ENCODE measurements at regions not wholly inside any gene's neighbourhood (a gene's known extent, or its start where the extent isn't known, plus 50 kb on each side); places are given as distances from the start of the nearest gene placed in this dataset.

DNA sequence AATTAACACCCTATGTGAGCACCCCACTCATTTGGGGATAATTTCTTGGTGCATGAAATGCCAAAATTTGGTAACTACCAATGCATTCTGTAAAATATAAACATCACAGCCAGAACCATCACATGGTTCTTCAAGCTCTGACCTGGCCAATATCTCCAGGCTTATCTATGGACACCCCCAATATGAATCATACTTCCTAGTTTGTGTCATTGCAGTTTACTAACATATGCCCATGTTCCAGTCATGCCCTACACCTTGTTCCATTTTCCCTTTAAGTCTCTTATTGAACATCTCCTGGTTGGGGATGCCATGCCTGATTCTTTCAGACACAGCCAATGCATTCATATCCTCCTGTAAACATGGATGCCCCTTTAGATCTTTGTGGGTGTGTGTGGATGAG, 572.8 kb upstream of the BTBD3 start:
- peaks cover 4% of the 10 kb centered on the region for H3K9me3 Mint-ChIP-seq

DNA sequence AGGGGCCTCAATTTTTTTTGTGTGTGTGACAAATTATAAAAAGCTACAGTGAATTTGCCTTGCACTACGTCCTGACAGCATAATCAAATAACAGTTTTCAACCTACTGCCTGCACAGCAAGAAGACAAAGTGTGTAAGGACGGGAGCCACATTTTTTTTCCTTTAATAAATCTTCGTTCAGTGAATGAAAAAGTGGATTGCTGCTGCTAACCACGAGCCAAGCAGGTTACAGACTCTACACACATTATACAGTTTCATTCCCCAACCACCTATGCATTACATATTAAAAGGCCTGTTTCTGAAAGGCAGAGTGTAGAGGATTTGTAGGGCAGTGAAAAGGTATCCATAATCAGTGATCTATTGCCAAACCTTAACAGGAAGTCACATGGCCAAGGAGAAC, 570.0 kb upstream of the BTBD3 start:
- DNase-seq (ENCODE audit: low spot score), result no peak
- Mint-ChIP-seq H3K4me3 (no peak overlapping the region), H3K27me3 (ENCODE audit: insufficient read depth) (no peaks in the 10 kb centered on the region), H3K36me3 (ENCODE audit: low read depth) (no peaks in the 10 kb centered on the region), H3K27ac (no peak overlapping the region), H3K4me1 (ENCODE audit: low read depth) (no peaks in the 10 kb centered on the region), H3K9me3 (peaks cover 4% of the 10 kb centered on the region)
- intact Hi-C loops (cut with micrococcal nuclease), result no loop called here

More for the DNA sequence above, 572.8 kb upstream of the BTBD3 start:
- Mint-ChIP-seq H3K27ac (no peak overlapping the region), H3K4me3 (no peak overlapping the region), H3K36me3 (ENCODE audit: low read depth) (no peaks in the 10 kb centered on the region), H3K4me1 (ENCODE audit: low read depth) (no peaks in the 10 kb centered on the region), H3K27me3 (ENCODE audit: insufficient read depth) (no peaks in the 10 kb centered on the region)
- DNase-seq (ENCODE audit: low spot score), result no peak
- intact Hi-C loops (cut with micrococcal nuclease), result no loop called here

DNA sequence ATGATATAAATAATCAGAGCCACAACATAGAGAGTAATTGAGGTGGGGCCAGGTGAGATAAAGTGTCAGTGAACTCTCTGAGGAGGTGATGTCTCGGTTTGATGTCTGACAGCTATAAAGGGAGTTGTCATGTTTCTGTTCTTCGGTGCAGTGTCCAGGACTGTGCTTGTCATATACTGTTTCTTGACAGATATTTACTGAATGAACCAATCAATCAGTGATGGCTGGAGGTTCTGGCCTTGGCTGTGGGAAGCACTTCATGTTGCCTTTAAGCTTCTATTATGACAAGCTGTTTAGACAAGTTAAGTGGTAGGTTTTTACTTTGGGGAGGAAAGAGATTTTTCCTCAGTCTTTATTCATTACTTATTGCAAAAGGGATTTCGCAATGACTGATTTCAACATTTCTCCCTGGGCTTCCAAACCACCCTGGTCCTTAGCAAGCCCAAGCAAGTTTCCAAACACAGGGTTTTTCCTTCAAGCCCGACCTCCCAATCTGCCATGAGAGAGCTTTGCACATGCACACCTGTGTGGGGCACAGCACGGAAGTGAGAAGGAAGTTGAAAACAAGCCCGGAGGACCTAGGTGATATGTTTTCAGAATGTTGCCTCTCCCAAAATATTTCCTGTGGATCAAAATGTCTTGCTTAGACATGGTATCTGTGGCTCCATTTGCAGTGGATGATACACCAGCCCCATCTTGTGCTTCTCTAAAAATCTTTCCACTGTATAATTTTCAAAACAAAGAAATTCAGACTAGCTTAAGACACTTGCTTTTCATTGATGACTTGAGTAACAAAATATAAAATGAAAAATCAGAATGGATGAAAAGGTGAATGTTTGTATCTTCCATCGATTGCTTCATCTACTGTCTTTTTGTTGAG, 567.3 kb upstream of the BTBD3 start:
- Mint-ChIP-seq H3K4me1 (ENCODE audit: low read depth) (no peaks in the 10 kb centered on the region), H3K27me3 (ENCODE audit: insufficient read depth) (no peaks in the 10 kb centered on the region), H3K27ac (no peak overlapping the region), H3K36me3 (ENCODE audit: low read depth) (no peaks in the 10 kb centered on the region), H3K9me3 (peaks cover 7% of the 10 kb centered on the region), H3K4me3 (no peak overlapping the region)
- intact Hi-C loops (cut with micrococcal nuclease), result no loop called here
- DNase-seq (ENCODE audit: low spot score), result no peak

DNA sequence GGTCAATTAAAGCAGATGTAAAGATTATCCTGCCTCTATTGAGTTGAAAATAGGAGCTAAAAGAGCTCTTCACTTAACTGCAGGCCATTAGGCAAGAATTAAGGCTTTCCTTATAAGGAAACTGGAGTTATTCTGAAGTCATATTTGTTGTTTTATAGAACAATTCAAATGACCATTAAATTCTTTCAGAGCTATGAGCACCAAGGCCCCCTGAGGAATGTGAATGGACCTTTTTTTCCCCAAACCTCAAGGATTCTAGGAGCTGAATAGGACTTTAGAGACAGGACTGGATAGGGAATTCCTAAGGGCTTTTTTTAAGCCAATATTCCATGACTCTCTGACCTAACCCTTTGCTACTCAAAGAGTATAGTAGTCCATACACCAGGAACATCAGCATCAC, 565.7 kb upstream of the BTBD3 start:
- no peak for DNase-seq (ENCODE audit: low spot score)
- H3K36me3 Mint-ChIP-seq (ENCODE audit: low read depth), result no peaks in the 10 kb centered on the region
- H3K4me1 Mint-ChIP-seq (ENCODE audit: low read depth), result no peaks in the 10 kb centered on the region
- intact Hi-C loops (cut with micrococcal nuclease), result no loop called here
- H3K9me3 Mint-ChIP-seq, result peaks cover 11% of the 10 kb centered on the region
- H3K4me3 Mint-ChIP-seq, result no peak overlapping the region
- no peak overlapping the region for H3K27ac Mint-ChIP-seq
- no peaks in the 10 kb centered on the region for H3K27me3 Mint-ChIP-seq (ENCODE audit: insufficient read depth)

DNA sequence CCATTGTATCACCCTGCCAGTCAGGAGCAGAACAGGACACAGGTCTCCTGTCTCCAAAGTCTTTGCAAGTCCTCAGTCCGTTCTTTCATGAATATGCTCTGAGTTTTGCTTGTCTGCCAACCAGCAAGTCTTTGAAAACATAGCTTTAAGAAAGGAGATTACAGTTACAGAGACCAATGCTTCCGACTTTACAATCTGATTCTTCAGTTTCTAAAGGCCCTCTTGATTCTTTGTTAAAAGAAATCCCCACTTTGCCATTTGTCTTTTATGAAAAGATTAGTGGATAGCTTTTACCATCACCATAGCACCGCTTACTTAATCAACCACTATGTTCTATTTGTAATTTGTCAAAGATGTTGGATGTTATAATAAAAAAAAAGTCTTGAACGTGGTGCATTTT, 562.8 kb upstream of the BTBD3 start:
- Mint-ChIP-seq H3K27me3 (ENCODE audit: insufficient read depth) (no peaks in the 10 kb centered on the region), H3K27ac (no peak overlapping the region), H3K36me3 (ENCODE audit: low read depth) (no peaks in the 10 kb centered on the region), H3K9me3 (peaks cover 7% of the 10 kb centered on the region), H3K4me1 (ENCODE audit: low read depth) (no peaks in the 10 kb centered on the region), H3K4me3 (no peak overlapping the region)
- DNase-seq (ENCODE audit: low spot score), result no peak
- intact Hi-C loops (cut with micrococcal nuclease), result no loop called here

DNA sequence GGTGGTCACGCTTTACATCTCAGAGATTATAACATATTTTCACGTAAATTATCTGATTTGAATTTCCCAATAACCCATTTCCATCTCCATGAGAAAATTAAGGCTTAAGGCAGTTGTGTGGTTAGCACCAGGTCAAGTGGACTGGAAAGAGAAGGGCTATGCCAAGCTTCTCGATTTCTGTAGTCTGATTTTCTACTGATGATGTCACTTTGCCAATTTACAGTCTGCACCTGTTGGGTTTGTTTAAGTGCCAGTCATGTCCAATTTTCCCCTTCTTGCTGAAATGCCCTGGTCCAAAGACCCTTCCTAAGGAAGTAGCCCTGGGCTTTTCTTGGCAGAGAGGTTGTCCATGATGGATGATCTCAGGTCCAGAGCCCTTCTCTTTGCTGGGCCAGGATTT, 562.3 kb upstream of the BTBD3 start:
- Mint-ChIP-seq H3K4me1 (ENCODE audit: low read depth) (no peaks in the 10 kb centered on the region), H3K27me3 (ENCODE audit: insufficient read depth) (no peaks in the 10 kb centered on the region), H3K36me3 (ENCODE audit: low read depth) (no peaks in the 10 kb centered on the region), H3K27ac (no peak overlapping the region), H3K4me3 (no peak overlapping the region), H3K9me3 (peaks cover 7% of the 10 kb centered on the region)
- DNase-seq (ENCODE audit: low spot score), result no peak
- intact Hi-C loops (cut with micrococcal nuclease), result no loop called here

DNA sequence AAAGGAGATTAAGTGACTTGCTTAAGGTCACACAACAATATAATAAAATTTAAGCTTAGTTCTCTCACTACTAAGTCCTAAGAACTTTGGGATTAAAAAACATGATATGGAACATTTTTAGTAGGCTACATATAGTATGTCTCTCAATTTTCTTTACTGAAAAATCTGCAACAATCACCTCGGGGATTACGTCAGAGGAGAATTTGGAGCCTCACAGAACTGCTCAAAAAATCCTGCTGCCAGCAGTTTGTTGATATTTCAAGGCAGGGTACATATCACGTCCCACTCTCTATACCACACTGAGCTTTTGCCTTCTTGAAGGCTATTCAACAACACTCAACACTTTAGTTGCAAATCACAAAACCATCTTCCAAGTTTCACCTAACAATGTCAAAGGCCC, 561.6 kb upstream of the BTBD3 start:
- Mint-ChIP-seq H3K36me3 (ENCODE audit: low read depth) (no peaks in the 10 kb centered on the region), H3K4me1 (ENCODE audit: low read depth) (no peaks in the 10 kb centered on the region), H3K27ac (no peak overlapping the region), H3K4me3 (no peak overlapping the region), H3K9me3 (peaks cover 7% of the 10 kb centered on the region), H3K27me3 (ENCODE audit: insufficient read depth) (no peaks in the 10 kb centered on the region)
- DNase-seq (ENCODE audit: low spot score), result no peak
- intact Hi-C loops (cut with micrococcal nuclease), result no loop called here

DNA sequence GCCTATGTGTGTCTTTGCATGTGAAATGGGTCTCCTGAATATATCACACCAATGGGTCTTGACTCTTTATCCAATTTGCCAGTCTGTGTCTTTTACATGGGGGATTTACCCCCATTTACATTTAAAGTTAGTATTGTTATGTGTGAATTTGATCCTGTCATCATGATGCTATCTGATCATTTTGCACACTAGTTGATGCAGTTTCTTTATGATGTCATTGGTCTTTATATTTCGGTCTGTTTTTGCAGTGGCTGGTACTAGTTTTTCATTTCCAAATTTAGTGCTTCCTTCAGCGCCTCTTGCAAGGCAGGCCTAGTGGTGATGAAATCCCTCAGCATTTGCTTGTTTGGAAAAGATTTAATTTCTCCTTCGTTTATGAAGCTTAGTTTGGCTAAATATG, 555.2 kb upstream of the BTBD3 start:
- no peak for DNase-seq (ENCODE audit: low spot score)
- intact Hi-C loops (cut with micrococcal nuclease), result no loop called here
- Mint-ChIP-seq H3K9me3 (peaks cover 4% of the 10 kb centered on the region), H3K36me3 (ENCODE audit: low read depth) (no peaks in the 10 kb centered on the region), H3K4me3 (no peak overlapping the region), H3K27ac (no peak overlapping the region), H3K4me1 (ENCODE audit: low read depth) (no peaks in the 10 kb centered on the region), H3K27me3 (ENCODE audit: insufficient read depth) (no peaks in the 10 kb centered on the region)

DNA sequence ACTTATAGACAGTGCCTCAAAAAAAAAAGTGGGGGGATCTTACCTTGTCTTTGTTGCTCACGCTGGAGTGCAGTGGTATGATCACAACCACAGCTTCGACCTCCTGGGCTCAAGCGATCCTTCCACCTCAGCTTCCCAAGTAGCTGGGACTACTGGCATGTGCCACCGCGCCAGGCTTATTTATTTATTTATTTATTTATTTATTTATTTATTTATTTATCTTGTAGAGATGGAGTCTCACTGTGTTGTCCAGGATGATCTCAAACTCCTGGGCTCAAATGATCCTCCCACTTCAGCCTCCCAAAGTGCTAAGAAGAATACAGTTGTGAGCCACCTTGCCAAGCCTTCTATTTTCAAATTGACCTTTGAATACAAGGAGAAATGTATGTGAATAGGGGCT, 553.0 kb upstream of the BTBD3 start:
- H3K27ac Mint-ChIP-seq, result no peak overlapping the region
- no peak for DNase-seq (ENCODE audit: low spot score)
- intact Hi-C loops (cut with micrococcal nuclease), result no loop called here
- H3K4me1 Mint-ChIP-seq (ENCODE audit: low read depth), result no peaks in the 10 kb centered on the region
- H3K4me3 Mint-ChIP-seq, result no peak overlapping the region
- H3K27me3 Mint-ChIP-seq (ENCODE audit: insufficient read depth), result no peaks in the 10 kb centered on the region
- no peaks in the 10 kb centered on the region for H3K36me3 Mint-ChIP-seq (ENCODE audit: low read depth)
- H3K9me3 Mint-ChIP-seq, result peaks cover 4% of the 10 kb centered on the region

DNA sequence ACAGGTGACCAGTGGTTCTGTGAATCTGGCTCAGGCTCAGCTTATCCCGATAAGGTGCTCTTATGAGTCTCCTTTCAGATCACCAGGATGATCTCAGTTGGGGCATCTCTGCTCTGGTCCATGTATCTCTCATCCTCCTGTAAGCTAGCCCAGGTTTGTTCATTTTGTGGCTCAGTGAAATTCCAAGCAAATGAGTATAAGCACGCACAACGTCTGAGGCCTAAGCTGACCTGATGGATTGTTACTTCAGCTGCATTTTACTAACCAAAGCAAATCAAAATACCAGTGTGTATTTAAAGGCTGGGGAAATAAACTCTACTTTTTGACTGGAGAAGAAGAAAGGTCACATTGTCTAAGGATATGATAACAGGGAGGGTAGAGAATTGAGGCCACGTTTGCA, 551.0 kb upstream of the BTBD3 start:
- DNase-seq (ENCODE audit: low spot score), result no peak
- no peaks in the 10 kb centered on the region for H3K4me1 Mint-ChIP-seq (ENCODE audit: low read depth)
- H3K4me3 Mint-ChIP-seq, result no peak overlapping the region
- peaks cover 4% of the 10 kb centered on the region for H3K9me3 Mint-ChIP-seq
- H3K27ac Mint-ChIP-seq, result no peak overlapping the region
- no peaks in the 10 kb centered on the region for H3K27me3 Mint-ChIP-seq (ENCODE audit: insufficient read depth)
- H3K36me3 Mint-ChIP-seq (ENCODE audit: low read depth), result no peaks in the 10 kb centered on the region
- intact Hi-C loops (cut with micrococcal nuclease), result no loop called here

DNA sequence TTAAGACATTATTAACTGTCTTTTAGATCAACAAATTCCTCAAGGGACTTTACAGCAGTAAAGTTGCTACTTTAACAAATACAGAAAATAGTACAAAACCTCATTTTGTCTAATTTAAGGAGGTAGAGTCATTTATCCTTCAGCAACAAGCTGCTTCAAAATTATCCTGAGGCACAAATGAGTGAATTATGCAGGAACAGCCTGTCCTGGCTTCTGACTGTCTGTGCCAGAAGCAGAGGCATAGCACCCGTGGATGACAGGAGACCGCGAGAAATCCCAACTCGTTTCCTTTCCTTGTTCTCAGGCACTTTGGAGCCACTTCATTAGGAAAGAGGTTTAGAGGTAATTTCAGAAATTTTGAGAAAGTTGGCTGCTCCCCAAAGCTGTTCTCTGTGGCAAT, 549.2 kb upstream of the BTBD3 start:
- Mint-ChIP-seq H3K36me3 (ENCODE audit: low read depth) (no peaks in the 10 kb centered on the region), H3K4me1 (ENCODE audit: low read depth) (no peaks in the 10 kb centered on the region), H3K4me3 (no peak overlapping the region), H3K9me3 (no peaks in the 10 kb centered on the region), H3K27me3 (ENCODE audit: insufficient read depth) (no peaks in the 10 kb centered on the region), H3K27ac (no peak overlapping the region)
- intact Hi-C loops (cut with micrococcal nuclease), result no loop called here
- no peak for DNase-seq (ENCODE audit: low spot score)

DNA sequence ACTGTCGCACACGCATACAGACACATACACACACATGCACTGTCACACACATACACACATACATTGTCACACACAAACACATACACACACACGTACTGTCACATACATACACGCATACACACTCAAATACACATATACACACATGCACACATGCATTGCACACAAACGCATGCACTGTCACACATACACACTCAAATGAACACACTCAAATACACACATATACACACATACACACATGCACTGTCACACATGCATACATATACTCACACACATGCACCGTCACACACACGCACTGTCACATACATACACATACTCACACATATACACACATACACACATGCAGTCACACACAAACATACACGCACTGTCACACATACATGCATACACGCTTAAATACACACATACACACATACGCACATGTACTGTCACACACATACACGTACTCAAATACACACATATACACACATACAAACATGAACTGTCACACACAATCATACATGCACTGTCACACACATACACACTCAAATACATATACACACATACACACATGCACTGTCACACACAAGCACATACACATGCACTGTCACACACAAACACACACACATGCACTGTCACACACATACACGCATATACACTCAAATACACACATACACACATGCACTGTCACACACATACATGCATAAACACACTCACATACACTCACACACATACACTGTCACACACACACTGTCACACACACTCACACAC, 548.6 kb upstream of the BTBD3 start:
- Mint-ChIP-seq H3K4me3 (no peak overlapping the region), H3K36me3 (ENCODE audit: low read depth) (no peaks in the 10 kb centered on the region), H3K4me1 (ENCODE audit: low read depth) (no peaks in the 10 kb centered on the region), H3K27me3 (ENCODE audit: insufficient read depth) (no peaks in the 10 kb centered on the region), H3K9me3 (no peaks in the 10 kb centered on the region), H3K27ac (no peak overlapping the region)
- intact Hi-C loops (cut with micrococcal nuclease), result no loop called here
- no peak for DNase-seq (ENCODE audit: low spot score)

DNA sequence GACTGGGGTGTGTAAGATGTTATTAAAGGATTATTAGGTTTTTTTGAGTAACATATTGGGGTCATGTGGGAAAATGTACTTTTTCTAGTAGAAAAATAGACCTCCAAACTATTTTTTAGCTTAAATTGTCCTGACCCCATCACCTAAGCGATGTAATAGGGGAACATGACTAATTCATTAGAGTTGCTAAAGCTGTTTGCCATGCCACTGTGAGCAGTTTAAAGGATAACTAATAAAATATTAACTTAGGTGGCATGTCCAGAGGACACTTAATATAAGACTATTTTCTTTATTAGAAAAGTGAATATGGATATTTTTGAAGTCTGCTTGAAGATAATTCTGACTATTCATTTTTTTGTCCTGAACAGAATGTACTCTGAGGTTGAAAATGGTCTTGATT, 545.9 kb upstream of the BTBD3 start:
- Mint-ChIP-seq H3K9me3 (no peaks in the 10 kb centered on the region), H3K27ac (no peak overlapping the region), H3K4me1 (ENCODE audit: low read depth) (no peaks in the 10 kb centered on the region), H3K4me3 (no peak overlapping the region), H3K36me3 (ENCODE audit: low read depth) (no peaks in the 10 kb centered on the region), H3K27me3 (ENCODE audit: insufficient read depth) (no peaks in the 10 kb centered on the region)
- intact Hi-C loops (cut with micrococcal nuclease), result no loop called here
- no peak for DNase-seq (ENCODE audit: low spot score)

Data from activated T-helper 1 cell treated with anti-CD3 and anti-CD28 coated beads, Interleukin-12 subunit alpha, Interleukin-12 subunit beta, Interleukin-2, Interleukin-4 antibody, amounts not matched to agents 30 ng/mL and 10 ng/mL and 1 ng/mL, durations not matched to agents 14 hours and 24 hours and 36 hours (primary cell).